SU-DHL-6 (cell line): ENCODE measurements at regions not wholly inside any gene's neighbourhood (a gene's known extent, or its start where the extent isn't known, plus 50 kb on each side); places are given as distances from the start of the nearest gene placed in this dataset.

Experiments used
- H2AFZ ChIP-seq: fragments of 200-600 bp; sonication (generic); 2 replicates; pipeline ENCODE4 v1.6.1; 2014; ENCODE audit warnings: low read depth, mild to moderate bottlenecking, moderate library complexity, mixed read lengths, antibody characterized with exemption, low read length; ENCODE audit not compliant: severe bottlenecking
- H3F3A ChIP-seq: fragments of 200-600 bp; shearing (Covaris generic); 2 replicates; pipeline ENCODE4 v1.6.0; 2016; ENCODE audit warnings: antibody characterized with exemption, mild to moderate bottlenecking; ENCODE audit not compliant: insufficient read depth
- H3K27ac ChIP-seq: fragments of 200-600 bp; sonication (generic); 2 replicates; pipeline ENCODE4 v1.5.1; 2016; ENCODE audit warnings: low read depth, mild to moderate bottlenecking, low read length, moderate library complexity, mixed read lengths
- H3K27me3 ChIP-seq: fragments of 200-600 bp; sonication (generic), shearing (Covaris generic); 2 replicates; pipeline ENCODE4 v1.6.0; 2014; ENCODE audit warnings: mild to moderate bottlenecking, low read length
- H3K36me3 ChIP-seq: fragments of 200-600 bp; sonication (generic); 2 replicates; pipeline ENCODE4 v1.6.1; 2014; ENCODE audit warnings: mild to moderate bottlenecking, low read length, mixed read lengths
- H3K4me2 ChIP-seq: fragments of 300-600, 200-600 bp; shearing (Covaris generic), sonication (generic); 2 replicates; pipeline ENCODE4 v1.6.0; 2014; ENCODE audit warnings: low read length, low read depth, mild to moderate bottlenecking; ENCODE audit not compliant: poor library complexity, severe bottlenecking
- H3K4me3 ChIP-seq: fragments of 200-600 bp; sonication (generic); 2 replicates; pipeline ENCODE4 v1.5.1; 2014; ENCODE audit warnings: antibody characterized with exemption, low read length, mild to moderate bottlenecking, mixed read lengths; ENCODE audit not compliant: insufficient read depth, poor library complexity, severe bottlenecking
- H3K79me2 ChIP-seq: fragments of 200-600 bp; sonication (generic); 2 replicates; pipeline ENCODE4 v1.6.1; 2014; ENCODE audit warnings: mild to moderate bottlenecking, low read length, moderate library complexity; ENCODE audit not compliant: insufficient read depth
- H3K9ac ChIP-seq: fragments of 200-600 bp; sonication (generic); 2 replicates; pipeline ENCODE4 v1.7.0; 2014; ENCODE audit warnings: mild to moderate bottlenecking, low read length
- H3K9me2 ChIP-seq: fragments of 200-600 bp; sonication (generic); replicated peaks from 2 replicates; pipeline ENCODE4 v1.6.1; 2014; ENCODE audit warnings: low read length; ENCODE audit not compliant: insufficient read depth
- H3K9me3 ChIP-seq: fragments of 200-600 bp; sonication (generic); 2 replicates; pipeline ENCODE4 v1.6.1; 2014; ENCODE audit warnings: low read length, mixed read lengths; ENCODE audit not compliant: insufficient read depth
- H4K20me1 ChIP-seq: fragments of 200-600 bp; sonication (generic); 2 replicates; pipeline ENCODE4 v1.6.1; 2014; ENCODE audit warnings: low read depth, mild to moderate bottlenecking, antibody characterized with exemption, low read length, moderate library complexity, mixed read lengths
- CTCF ChIP-seq: fragments of 200-600 bp; sonication (generic); IDR thresholded peaks from one replicate; pipeline ENCODE4 v1.5.1; 2017; ENCODE audit warnings: antibody characterized with exemption, mild to moderate bottlenecking, low read length, moderate library complexity; ENCODE audit not compliant: insufficient read depth, poor library complexity, severe bottlenecking
- EZH2phosphoT487 ChIP-seq: fragments of 200-600 bp; sonication (generic), shearing (Covaris generic); conservative IDR thresholded peaks from 2 replicates; pipeline ENCODE4 v1.6.1; 2018; ENCODE audit warnings: mild to moderate bottlenecking, antibody characterized with exemption, low read length, moderate library complexity, mixed read lengths

- H3K4me2 ChIP-seq: no peak overlapping the region
- no peaks in the 10 kb centered on the region for H3K9me2 ChIP-seq
- H3K36me3 ChIP-seq: no peaks in the 10 kb centered on the region
- no peak overlapping the region for H3K4me3 ChIP-seq
- H3K79me2 ChIP-seq: no peaks in the 10 kb centered on the region
- H4K20me1 ChIP-seq: no peaks in the 10 kb centered on the region
- H2AFZ ChIP-seq: no peak overlapping the region
- H3K27ac ChIP-seq: no peak overlapping the region
- H3K9ac ChIP-seq: no peak overlapping the region
- no peaks in the 10 kb centered on the region for H3K27me3 ChIP-seq
- no peaks in the 10 kb centered on the region for H3K9me3 ChIP-seq
- no peak for TF ChIP-seq CTCF
- no peak for TF ChIP-seq EZH2phosphoT487
- H3F3A ChIP-seq: no peaks in the 10 kb centered on the region
These were observed 275.6 kb downstream of the SNX10 start for GRCh38 chr7:26567266-26567665.

DNA sequence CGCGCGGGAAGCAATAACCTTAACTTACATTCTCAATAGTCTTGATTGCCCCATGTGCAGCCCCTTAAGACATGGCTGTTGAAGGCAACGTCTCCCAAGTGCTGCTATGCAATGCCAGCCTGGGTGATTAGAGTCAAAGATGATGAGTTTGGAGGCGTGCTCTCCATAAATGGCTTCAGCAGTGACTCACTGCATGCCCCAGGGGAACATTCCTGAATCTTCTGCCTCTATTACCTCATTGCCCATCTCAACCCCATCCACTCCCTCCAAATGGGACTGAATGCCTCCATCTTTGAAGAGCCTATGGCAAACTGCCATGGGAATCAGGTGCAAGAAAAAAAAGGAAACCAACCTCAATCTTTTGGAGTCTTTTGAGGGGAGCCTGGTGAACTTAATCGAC is 282.8 kb downstream of the SNX10 start:
- Histone ChIP-seq H3K4me2 (no peak overlapping the region), H3K9ac (no peak overlapping the region), H3K9me3 (no peaks in the 10 kb centered on the region), H3K27me3 (no peaks in the 10 kb centered on the region), H4K20me1 (no peaks in the 10 kb centered on the region), H3K36me3 (no peaks in the 10 kb centered on the region), H2AFZ (no peak overlapping the region), H3F3A (no peaks in the 10 kb centered on the region), H3K4me3 (no peak overlapping the region), H3K27ac (no peak overlapping the region), H3K79me2 (no peaks in the 10 kb centered on the region), H3K9me2 (no peaks in the 10 kb centered on the region)
- TF ChIP-seq CTCF (no peak), EZH2phosphoT487 (no peak)

- TF ChIP-seq CTCF (no peak), EZH2phosphoT487 (no peak)
- Histone ChIP-seq H3F3A (no peaks in the 10 kb centered on the region), H3K36me3 (no peaks in the 10 kb centered on the region), H3K27ac (no peak overlapping the region), H3K9me3 (no peaks in the 10 kb centered on the region), H3K4me2 (no peak overlapping the region), H3K9ac (no peak overlapping the region), H2AFZ (no peak overlapping the region), H4K20me1 (no peaks in the 10 kb centered on the region), H3K9me2 (no peaks in the 10 kb centered on the region), H3K4me3 (no peak overlapping the region), H3K79me2 (no peaks in the 10 kb centered on the region), H3K27me3 (no peaks in the 10 kb centered on the region)
These were observed 284.3 kb downstream of the SKAP2 start for GRCh38 chr7:26580064-26580591.
